Suprapubic skin (tissue), 4 donors: ENCODE measurements at regions not wholly inside any gene's neighbourhood (a gene's known extent, or its start where the extent isn't known, plus 50 kb on each side); places are given as distances from the start of the nearest gene placed in this dataset.

Source experiments
- POLR2A ChIP-seq, 2 donors: fragments of 450-650 bp; IDR thresholded peaks; one replicate each; pipeline ENCODE4 v1.6.1; 2017; ENCODE audit warnings: antibody characterized with exemption in 2 of 2, mild to moderate bottlenecking in 2 of 2, moderate library complexity in 2 of 2
- POLR2AphosphoS5 ChIP-seq, 3 donors: sonication (generic); formaldehyde crosslinking; IDR thresholded peaks; one replicate each; pipeline ENCODE4 v1.6.1; 2017; ENCODE audit warnings: antibody characterized with exemption in 3 of 3
- TF ChIP-seq, protein P1 (sequence below), 2 donors: fragments of 200-600 bp in 1 of 2; fragments of 450-650 bp in 1 of 2; sonication (generic) in 1 of 2; IDR thresholded peaks; one replicate each; pipeline ENCODE4 v1.5.1; 2016 to 2019; ENCODE audit warnings: antibody characterized with exemption in 2 of 2, mild to moderate bottlenecking in 1 of 2, moderate library complexity in 1 of 2

DNA sequence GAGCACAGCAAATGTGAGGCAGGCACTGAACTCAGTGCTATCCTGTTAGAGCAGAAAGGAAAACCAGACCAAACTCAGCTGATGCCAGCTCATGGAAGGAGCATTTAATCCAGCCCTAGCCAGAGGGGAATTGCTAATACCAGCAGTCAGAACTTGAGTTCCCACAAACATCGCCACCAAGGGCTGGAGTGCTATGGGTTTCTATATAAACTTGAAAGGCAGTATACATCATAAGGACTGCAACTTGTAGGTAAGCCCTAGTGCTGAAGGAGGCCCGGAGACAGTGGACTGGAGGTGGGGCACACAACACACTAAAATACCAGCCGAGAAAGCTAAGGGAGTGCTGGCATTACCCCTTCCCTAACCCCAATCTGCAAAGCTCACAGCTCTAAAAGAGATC is 440.2 kb downstream of the PRR32 start:
- no peak for TF ChIP-seq POLR2AphosphoS5 (IDR thresholded peaks at IDR 0.05)
- TF ChIP-seq, protein P1, sequence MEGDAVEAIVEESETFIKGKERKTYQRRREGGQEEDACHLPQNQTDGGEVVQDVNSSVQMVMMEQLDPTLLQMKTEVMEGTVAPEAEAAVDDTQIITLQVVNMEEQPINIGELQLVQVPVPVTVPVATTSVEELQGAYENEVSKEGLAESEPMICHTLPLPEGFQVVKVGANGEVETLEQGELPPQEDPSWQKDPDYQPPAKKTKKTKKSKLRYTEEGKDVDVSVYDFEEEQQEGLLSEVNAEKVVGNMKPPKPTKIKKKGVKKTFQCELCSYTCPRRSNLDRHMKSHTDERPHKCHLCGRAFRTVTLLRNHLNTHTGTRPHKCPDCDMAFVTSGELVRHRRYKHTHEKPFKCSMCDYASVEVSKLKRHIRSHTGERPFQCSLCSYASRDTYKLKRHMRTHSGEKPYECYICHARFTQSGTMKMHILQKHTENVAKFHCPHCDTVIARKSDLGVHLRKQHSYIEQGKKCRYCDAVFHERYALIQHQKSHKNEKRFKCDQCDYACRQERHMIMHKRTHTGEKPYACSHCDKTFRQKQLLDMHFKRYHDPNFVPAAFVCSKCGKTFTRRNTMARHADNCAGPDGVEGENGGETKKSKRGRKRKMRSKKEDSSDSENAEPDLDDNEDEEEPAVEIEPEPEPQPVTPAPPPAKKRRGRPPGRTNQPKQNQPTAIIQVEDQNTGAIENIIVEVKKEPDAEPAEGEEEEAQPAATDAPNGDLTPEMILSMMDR (IDR thresholded peaks at IDR 0.05), result no peak
- no peak for TF ChIP-seq POLR2A (IDR thresholded peaks at IDR 0.05)
